OCI-LY3 (cell line): ENCODE measurements at regions not wholly inside any gene's neighbourhood (a gene's known extent, or its start where the extent isn't known, plus 50 kb on each side); places are given as distances from the start of the nearest gene placed in this dataset.

Experiments used
- H2AFZ ChIP-seq: fragments of 200-600, 300-600 bp; shearing (Covaris generic); 2 replicates; pipeline ENCODE4 v1.6.0; 2014; ENCODE audit warnings: antibody characterized with exemption, low read depth, low read length
- H3K27ac ChIP-seq: fragments of 200-600, 300-600 bp; sonication (generic); 2 replicates; pipeline ENCODE4 v1.5.1; 2014; ENCODE audit warnings: mild to moderate bottlenecking, low read length, moderate library complexity, mixed read lengths
- H3K27me3 ChIP-seq: fragments of 200-600, 300-600 bp; sonication (generic); 2 replicates; pipeline ENCODE4 v1.6.1; 2014; ENCODE audit warnings: low read depth, low read length, mixed read lengths
- H3K36me3 ChIP-seq: fragments of 200-600, 300-600 bp; sonication (generic); replicated peaks from 2 replicates; pipeline ENCODE3; 2014; ENCODE audit warnings: low read depth, low read length, mixed read lengths
- H3K4me1 ChIP-seq: fragments of 300-600, 200-600 bp; sonication (generic); 2 replicates; pipeline ENCODE4 v1.6.1; 2014; ENCODE audit warnings: low read length, mixed read lengths
- H3K4me2 ChIP-seq: fragments of 200-600, 300-600 bp; sonication (generic); 2 replicates; pipeline ENCODE4 v1.6.1; 2014; ENCODE audit warnings: low read length, mixed read lengths
- H3K4me3 ChIP-seq: fragments of 300-600, 200-600 bp; sonication (generic); 2 replicates; pipeline ENCODE4 v1.5.1; 2014; ENCODE audit warnings: antibody characterized with exemption, mild to moderate bottlenecking, low read length, moderate library complexity
- H3K79me2 ChIP-seq: fragments of 300-600, 200-600 bp; shearing (Covaris generic); 2 replicates; pipeline ENCODE4 v1.6.1; 2014; ENCODE audit warnings: mild to moderate bottlenecking, low read length, mixed read lengths
- H3K9ac ChIP-seq: fragments of 300-600, 200-600 bp; shearing (Covaris generic); 2 replicates; pipeline ENCODE4 v1.6.0; 2014; ENCODE audit warnings: mild to moderate bottlenecking, low read length, moderate library complexity
- H3K9me3 ChIP-seq: fragments of 200-600, 300-600 bp; shearing (Covaris generic); 2 replicates; pipeline ENCODE4 v1.6.1; 2014; ENCODE audit warnings: low read length, mixed read lengths; ENCODE audit not compliant: insufficient read depth
- H4K20me1 ChIP-seq: fragments of 200-600, 300-600 bp; sonication (generic); 2 replicates; pipeline ENCODE4 v1.6.1; 2016; ENCODE audit warnings: low read length, mixed read lengths; ENCODE audit not compliant: insufficient read depth
- CTCF ChIP-seq: fragments of 200-600, 300-600 bp; sonication (generic); IDR thresholded peaks from 2 replicates; pipeline ENCODE4 v1.5.1; 2014; ENCODE audit warnings: antibody characterized with exemption, low read length, low read depth
- EZH2phosphoT487 ChIP-seq: fragments of 200-600 bp; shearing (Covaris generic); IDR thresholded peaks from 2 replicates; pipeline ENCODE4 v1.6.1; 2018; ENCODE audit warnings: antibody characterized with exemption, mixed run types, low read depth

- Histone ChIP-seq H3K4me2 (no peak overlapping the region), H3K27me3 (no peaks in the 10 kb centered on the region), H3K4me1 (no peaks in the 10 kb centered on the region), H4K20me1 (no peaks in the 10 kb centered on the region), H3K27ac (no peak overlapping the region), H3K9ac (no peak overlapping the region), H3K9me3 (no peaks in the 10 kb centered on the region), H3K79me2 (no peaks in the 10 kb centered on the region), H2AFZ (no peak overlapping the region), H3K36me3 (no peaks in the 10 kb centered on the region), H3K4me3 (no peak overlapping the region)
- no peak for TF ChIP-seq EZH2phosphoT487
- TF ChIP-seq CTCF, result no peak
These were observed 178.9 kb upstream of the LYZL1 start for GRCh38 chr10:29109707-29110571.

DNA sequence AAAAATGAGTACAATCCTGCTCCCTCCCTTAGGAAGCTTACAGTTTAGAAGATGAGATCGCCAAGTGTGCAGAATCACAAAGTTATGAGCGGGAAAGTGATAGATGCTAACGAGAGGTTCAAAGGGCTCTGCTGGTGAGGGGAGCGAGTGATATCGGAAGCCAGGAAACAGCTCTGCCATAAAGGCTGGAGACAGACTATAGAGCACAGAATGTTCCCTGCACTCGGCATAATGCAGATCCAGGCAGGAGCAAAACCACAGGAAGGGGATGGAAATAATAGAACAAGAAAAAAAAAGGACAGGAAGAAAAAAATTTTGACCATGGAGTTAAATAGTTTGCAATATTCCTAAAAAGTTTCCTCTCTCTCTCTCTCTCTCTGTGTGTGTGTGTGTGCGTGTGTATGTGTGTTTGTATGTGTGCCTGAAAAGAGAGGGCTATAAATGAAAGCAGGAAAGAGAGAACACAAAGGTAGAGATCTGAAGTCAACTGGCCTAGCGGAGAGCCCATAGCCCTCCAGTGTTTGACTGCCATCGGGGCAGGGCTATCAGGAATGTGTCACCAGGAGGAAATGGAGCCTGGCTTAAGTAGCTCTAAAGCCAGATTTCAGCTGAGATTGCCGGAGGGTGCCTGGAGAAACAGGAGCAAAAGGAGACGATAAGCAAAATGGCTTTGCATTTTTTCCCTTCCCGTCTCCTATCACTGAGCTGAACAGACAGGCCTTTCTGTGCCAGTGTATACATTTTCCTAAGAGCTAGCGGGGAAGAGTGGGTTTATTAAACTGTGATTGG, 175.8 kb upstream of the LYZL1 start:
- H4K20me1 ChIP-seq, result no peaks in the 10 kb centered on the region
- no peaks in the 10 kb centered on the region for H3K36me3 ChIP-seq
- no peak for TF ChIP-seq EZH2phosphoT487
- TF ChIP-seq CTCF, result no peak
- no peaks in the 10 kb centered on the region for H3K4me1 ChIP-seq
- H3K27ac ChIP-seq, result no peak overlapping the region
- H3K9me3 ChIP-seq, result no peaks in the 10 kb centered on the region
- H3K4me2 ChIP-seq, result no peak overlapping the region
- H3K79me2 ChIP-seq, result no peaks in the 10 kb centered on the region
- H3K4me3 ChIP-seq, result no peak overlapping the region
- no peaks in the 10 kb centered on the region for H3K27me3 ChIP-seq
- H2AFZ ChIP-seq, result no peak overlapping the region
- no peak overlapping the region for H3K9ac ChIP-seq

DNA sequence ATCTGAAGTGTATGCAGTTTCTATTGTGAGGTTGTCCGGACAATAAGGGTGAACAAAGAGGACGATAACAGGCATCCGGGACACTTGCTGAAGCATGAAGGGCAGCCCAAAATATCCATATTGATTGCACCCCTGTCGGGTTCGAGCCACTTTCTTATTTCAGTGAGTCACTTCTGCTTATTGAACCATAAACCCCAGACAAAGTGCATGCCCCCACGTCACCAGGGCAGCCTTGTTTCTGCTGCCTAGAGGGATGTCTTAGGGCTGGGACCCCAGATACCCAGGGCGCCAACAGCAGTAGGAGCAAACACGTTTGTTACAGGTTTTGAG, 175.3 kb upstream of the LYZL1 start:
- H3K9me3 ChIP-seq, result no peaks in the 10 kb centered on the region
- no peaks in the 10 kb centered on the region for H4K20me1 ChIP-seq
- no peak for TF ChIP-seq EZH2phosphoT487
- TF ChIP-seq CTCF, result no peak
- H3K27me3 ChIP-seq, result no peaks in the 10 kb centered on the region
- H3K27ac ChIP-seq, result no peak overlapping the region
- no peak overlapping the region for H2AFZ ChIP-seq
- H3K4me2 ChIP-seq, result no peak overlapping the region
- no peak overlapping the region for H3K9ac ChIP-seq
- no peak overlapping the region for H3K4me3 ChIP-seq
- no peaks in the 10 kb centered on the region for H3K79me2 ChIP-seq
- H3K4me1 ChIP-seq, result no peaks in the 10 kb centered on the region
- no peaks in the 10 kb centered on the region for H3K36me3 ChIP-seq

DNA sequence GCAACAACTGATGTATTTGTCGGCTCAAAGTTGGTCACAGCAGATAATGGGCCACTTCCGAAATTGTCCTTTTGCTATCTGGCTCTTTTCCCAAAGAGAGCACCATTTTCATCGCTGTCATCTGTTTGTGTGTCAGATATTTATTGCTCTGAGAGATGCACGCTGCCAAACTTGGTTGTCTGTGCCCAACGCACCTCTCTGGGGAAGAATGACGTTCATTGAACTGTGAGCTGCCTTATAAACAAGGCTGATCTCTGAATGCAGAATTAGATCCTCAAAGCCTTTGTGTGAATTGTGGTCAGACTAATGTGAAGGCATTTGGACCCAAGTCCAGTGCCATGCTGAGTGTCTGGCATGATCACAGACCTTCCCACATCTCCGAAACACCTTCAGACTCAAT, 174.7 kb upstream of the LYZL1 start:
- H3K9ac ChIP-seq, result no peak overlapping the region
- H2AFZ ChIP-seq, result no peak overlapping the region
- TF ChIP-seq CTCF, result no peak
- no peaks in the 10 kb centered on the region for H4K20me1 ChIP-seq
- H3K4me3 ChIP-seq, result no peak overlapping the region
- no peak overlapping the region for H3K4me2 ChIP-seq
- H3K4me1 ChIP-seq, result no peaks in the 10 kb centered on the region
- H3K27ac ChIP-seq, result no peak overlapping the region
- no peaks in the 10 kb centered on the region for H3K9me3 ChIP-seq
- H3K36me3 ChIP-seq, result no peaks in the 10 kb centered on the region
- no peaks in the 10 kb centered on the region for H3K27me3 ChIP-seq
- H3K79me2 ChIP-seq, result no peaks in the 10 kb centered on the region
